ENCODE measurements at regions not wholly inside any gene's neighbourhood (a gene's known extent, or its start where the extent isn't known, plus 50 kb on each side); places are given as distances from the start of the nearest gene placed in this dataset.
"Not testable (repeated sequence)": the region's sequence is repeated elsewhere in the genome, so short reads cannot be mapped to it uniquely, and the experiment has no call there.

DNA sequence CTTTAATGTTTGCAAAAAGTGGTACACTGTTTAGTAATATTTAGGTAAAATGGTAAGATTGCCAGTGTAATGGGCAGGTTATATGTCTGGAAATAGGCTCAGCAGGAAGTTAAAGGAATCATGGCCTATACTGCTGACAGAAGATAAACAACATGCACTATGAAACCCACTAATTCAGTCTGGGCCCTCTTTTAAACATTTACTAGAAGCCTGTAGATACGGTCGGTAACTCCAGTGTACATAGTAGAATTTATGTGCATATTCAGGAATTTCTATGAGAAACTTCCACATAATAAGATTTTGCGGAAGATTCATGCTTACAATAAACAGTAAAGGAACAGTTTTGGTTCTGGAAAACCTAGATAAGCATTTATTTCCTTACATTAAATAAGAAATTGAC lies 1896.9 kb downstream of the KHDRBS2 start:
- TF ChIP-seq, protein P1, sequence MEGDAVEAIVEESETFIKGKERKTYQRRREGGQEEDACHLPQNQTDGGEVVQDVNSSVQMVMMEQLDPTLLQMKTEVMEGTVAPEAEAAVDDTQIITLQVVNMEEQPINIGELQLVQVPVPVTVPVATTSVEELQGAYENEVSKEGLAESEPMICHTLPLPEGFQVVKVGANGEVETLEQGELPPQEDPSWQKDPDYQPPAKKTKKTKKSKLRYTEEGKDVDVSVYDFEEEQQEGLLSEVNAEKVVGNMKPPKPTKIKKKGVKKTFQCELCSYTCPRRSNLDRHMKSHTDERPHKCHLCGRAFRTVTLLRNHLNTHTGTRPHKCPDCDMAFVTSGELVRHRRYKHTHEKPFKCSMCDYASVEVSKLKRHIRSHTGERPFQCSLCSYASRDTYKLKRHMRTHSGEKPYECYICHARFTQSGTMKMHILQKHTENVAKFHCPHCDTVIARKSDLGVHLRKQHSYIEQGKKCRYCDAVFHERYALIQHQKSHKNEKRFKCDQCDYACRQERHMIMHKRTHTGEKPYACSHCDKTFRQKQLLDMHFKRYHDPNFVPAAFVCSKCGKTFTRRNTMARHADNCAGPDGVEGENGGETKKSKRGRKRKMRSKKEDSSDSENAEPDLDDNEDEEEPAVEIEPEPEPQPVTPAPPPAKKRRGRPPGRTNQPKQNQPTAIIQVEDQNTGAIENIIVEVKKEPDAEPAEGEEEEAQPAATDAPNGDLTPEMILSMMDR (IDR thresholded peaks at IDR 0.05): not testable (repeated sequence)
- not testable (repeated sequence) for TF ChIP-seq POLR2A, POLR2AphosphoS5 (IDR thresholded peaks at IDR 0.05)
